Skeletal muscle cell (primary cell): ENCODE measurements at regions not wholly inside any gene's neighbourhood (a gene's known extent, or its start where the extent isn't known, plus 50 kb on each side); places are given as distances from the start of the nearest gene placed in this dataset.
"Not testable (repeated sequence)": the region's sequence is repeated elsewhere in the genome, so short reads cannot be mapped to it uniquely, and the experiment has no call there.

ENCODE experiments used
- DNase-seq: peaks from one replicate; pipeline ENCODE4 v3.0.0-alpha.2; 2010; ENCODE audit warnings: low read depth
- H3K4me3 ChIP-seq: 2 replicates; pipeline ENCODE4 v1.5.1; 2011; ENCODE audit warnings: low read depth, mild to moderate bottlenecking, control low read depth, low read length, moderate library complexity

GRCh38 chr15:81880833-81881232 lies 165.0 kb downstream of the MEX3B start:
- H3K4me3 ChIP-seq: no peak overlapping the region
- DNase-seq: no peak

DNA sequence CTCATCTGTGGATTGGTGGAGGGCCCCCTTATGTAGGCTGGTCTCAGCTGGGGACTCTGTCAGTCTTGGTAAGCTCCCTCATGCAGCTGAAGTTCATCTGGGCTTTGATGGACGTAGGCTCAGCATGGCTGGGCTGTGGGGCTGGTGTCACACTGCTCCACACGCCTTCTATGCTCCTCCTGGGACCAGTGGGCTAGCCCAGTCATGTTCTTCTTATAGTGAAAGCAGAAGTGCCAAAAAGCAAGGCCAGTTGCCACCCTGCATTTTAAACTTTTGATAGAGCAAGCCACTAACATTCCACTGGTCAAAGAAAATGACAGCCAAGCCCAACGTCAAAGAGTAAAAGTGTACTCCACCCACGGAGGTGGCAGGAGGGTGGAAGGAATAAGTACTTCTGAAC lies 165.5 kb downstream of the MEX3B start:
- no peak for DNase-seq
- H3K4me3 ChIP-seq: no peak overlapping the region

- DNase-seq, H3K4me3 ChIP-seq: not testable (repeated sequence)
Measured at GRCh38 chr15:81875717-81876116, 170.1 kb downstream of the MEX3B start.

- not testable (repeated sequence) for H3K4me3 ChIP-seq, DNase-seq
Measured at GRCh38 chr15:81870746-81871106, 175.1 kb downstream of the MEX3B start.

GRCh38 chr15:81870062-81870745 lies 175.6 kb downstream of the MEX3B start:
- not testable (repeated sequence) for DNase-seq

DNA sequence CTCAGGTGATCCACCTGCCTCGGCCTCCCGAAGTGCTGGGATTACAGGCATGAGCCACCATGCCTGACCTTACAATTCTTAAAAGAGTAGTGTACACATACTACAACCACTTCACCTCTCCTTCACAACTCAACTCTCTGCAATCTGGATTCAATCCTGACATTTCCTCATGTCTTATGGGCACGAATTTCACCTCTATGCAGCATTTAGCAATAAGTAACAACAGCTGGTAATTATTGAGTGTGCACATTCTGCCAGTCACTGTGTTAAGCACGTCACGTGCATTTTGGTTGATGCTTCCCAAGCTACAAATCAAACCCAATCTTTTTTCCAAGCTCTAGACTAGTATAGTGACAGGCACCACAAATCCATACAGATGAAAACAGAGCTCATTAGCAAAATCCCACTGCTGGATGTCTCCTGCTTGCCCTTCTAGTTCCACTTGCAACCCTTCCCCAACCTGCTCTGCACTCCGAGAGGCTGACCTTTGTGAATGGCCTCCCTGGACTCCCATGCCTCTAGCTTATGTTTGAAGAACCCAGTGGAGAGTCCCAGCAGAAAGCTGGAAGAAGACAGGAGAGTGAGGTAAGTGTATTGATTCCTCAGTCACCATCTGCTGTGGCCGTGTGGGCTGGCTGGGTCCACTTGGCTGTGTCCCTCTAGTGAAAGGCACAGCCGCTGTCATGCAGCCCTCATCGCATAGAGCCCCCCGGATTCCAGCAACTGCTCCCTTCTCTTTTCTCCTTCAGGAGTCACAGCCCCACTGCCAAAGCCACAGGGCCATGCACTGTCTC lies 176.5 kb downstream of the MEX3B start:
- no peak overlapping the region for H3K4me3 ChIP-seq
- DNase-seq: no peak

More at GRCh38 chr15:81870062-81870745, 175.6 kb downstream of the MEX3B start:
- H3K4me3 ChIP-seq: not testable (repeated sequence)

GRCh38 chr15:81865850-81866537 lies 179.8 kb downstream of the MEX3B start:
- H3K4me3 ChIP-seq: no peak overlapping the region
- no peak for DNase-seq

DNA sequence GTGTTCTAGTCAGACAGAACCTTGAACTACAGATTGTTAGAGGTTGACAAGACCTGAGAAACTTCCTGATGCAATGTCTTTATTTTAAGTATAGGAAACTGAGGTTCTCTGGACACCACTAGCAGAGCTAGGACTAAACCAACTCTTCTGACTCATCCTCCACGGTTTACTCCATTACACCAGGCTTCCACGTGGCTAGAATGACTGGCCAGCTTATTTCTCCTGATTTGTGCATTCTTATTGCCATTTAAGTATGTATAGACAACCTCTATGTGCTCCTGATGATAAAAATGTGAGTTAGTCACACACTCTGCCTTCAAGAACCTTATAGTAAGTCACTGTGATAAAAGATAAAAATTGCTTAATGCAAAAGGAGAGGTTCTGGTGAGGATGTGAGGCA lies 182.7 kb downstream of the MEX3B start:
- H3K4me3 ChIP-seq: no peak overlapping the region
- DNase-seq: peak; percentile 20

DNA sequence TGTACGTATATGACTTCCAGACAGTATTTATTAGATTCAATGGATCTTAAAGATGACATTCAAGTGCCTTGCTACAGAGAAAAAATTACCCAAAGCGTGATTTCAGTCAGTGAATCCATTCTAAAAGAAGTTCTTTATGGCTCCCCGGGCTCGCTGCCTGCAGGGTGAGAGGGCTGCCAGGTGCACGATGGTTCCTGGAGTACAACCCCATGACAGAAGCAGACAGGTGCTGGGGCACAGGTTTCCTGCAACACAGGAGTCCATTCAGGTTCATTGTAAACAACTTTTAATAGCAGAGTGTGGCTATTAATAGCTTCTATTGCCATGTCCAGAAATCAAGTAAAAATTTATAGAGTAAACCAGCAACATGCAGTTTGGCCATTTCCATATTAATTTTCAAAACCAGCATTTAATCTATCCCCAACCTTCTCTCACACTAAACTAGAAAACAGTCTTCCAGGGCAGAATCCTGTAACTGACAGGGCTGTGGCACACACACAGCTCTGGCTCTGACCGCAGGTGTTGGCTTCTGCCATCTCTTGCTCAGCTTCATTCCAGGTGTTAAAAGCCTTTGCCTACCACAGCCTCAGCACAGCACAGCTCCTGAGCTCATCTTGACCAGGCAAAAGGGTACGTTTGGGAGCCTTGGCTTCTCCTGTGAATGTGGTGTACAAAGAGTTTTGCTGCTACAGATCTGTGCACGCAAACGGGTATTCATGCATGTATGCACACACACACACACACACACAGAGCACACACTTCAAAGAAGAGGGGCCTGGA lies 185.9 kb downstream of the MEX3B start:
- no peak overlapping the region for H3K4me3 ChIP-seq
- DNase-seq: no peak

GRCh38 chr15:81858586-81858985 lies 187.2 kb downstream of the MEX3B start:
- DNase-seq: no peak
- no peak overlapping the region for H3K4me3 ChIP-seq

DNA sequence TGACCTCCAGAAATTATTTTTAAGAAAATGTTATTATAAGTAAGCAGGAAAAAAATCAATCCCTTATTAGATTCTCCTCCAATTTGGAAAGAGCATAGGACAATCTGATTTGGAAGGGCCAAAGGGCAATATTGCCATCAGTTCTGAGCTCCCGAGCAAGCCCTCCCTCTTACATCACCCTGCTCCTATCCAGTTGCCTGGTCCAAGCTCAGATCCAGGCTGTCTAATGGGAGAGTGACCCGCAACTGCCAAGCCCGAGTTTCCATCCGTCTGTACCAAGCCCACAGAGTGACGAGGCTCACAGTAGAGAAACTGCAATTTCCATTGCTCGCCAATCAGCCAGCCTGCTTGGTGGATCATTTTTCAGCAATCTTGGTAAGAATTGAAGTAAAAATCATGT lies 187.7 kb downstream of the MEX3B start:
- H3K4me3 ChIP-seq: no peak overlapping the region
- DNase-seq: no peak

DNA sequence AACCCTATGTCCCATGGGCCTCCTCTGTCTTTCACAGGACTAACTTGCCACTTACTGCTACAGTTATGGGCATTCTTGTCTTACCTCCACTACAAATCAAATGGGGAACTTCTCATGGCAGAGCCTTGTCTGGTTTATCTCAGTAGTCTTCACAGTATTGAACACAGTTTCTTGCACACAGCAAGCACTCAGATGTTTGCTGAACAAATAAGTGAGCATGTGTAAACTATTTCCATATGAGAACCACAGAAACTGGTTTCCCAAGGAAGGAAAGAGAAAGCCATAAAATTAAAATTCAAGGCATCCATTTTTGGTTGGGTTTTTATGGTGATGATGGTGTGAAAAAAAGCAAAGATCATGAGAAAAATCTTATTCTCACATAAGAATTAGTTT lies 189.2 kb downstream of the MEX3B start:
- H3K4me3 ChIP-seq: no peak overlapping the region
- no peak for DNase-seq

GRCh38 chr15:81856001-81856633 lies 189.7 kb downstream of the MEX3B start:
- H3K4me3 ChIP-seq: no peak overlapping the region
- DNase-seq: no peak

GRCh38 chr15:81853150-81853748 lies 192.6 kb downstream of the MEX3B start:
- no peak overlapping the region for H3K4me3 ChIP-seq
- no peak for DNase-seq

- DNase-seq: no peak
- H3K4me3 ChIP-seq: no peak overlapping the region
Measured at GRCh38 chr15:81852411-81853149, 193.2 kb downstream of the MEX3B start.

DNA sequence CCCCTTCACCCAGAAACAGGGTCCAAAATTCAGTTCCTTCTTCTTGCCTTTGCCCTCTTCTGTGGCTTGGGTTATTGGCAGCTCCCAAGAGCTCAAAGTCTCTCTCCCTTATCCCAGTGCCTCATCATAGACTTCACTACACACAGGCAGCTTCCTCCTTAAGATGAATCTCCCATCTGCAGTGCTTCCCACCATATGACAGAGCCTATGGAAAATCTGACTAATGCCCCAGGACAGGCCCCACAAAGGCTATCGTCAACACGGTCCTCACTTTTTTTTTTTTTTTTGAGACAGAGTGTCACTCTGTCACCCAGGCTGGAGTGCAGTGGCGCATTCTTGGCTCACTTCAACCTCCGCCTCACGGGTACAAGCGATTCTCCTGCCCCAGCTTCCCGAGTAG lies 194.1 kb downstream of the MEX3B start:
- DNase-seq: no peak
- no peak overlapping the region for H3K4me3 ChIP-seq

DNA sequence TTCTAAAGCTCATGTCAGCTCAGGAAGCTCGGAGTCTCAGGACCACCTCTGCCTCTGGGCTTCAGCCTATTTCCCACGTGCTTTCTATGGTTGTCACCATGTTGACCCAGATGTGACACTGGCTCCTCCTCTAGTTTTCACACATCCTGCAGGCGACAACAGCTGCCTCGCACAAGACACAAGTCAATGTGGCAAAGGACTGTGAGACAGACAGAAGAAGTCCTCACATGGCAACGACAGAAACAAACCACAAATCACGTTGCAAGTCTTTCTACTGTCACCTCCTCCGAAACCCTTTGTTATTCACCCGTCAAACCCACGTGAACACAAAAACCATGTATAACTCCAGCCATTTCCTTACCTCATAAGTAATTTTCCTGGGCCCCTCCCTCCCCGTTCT lies 194.5 kb downstream of the MEX3B start:
- DNase-seq: no peak
- no peak overlapping the region for H3K4me3 ChIP-seq

DNA sequence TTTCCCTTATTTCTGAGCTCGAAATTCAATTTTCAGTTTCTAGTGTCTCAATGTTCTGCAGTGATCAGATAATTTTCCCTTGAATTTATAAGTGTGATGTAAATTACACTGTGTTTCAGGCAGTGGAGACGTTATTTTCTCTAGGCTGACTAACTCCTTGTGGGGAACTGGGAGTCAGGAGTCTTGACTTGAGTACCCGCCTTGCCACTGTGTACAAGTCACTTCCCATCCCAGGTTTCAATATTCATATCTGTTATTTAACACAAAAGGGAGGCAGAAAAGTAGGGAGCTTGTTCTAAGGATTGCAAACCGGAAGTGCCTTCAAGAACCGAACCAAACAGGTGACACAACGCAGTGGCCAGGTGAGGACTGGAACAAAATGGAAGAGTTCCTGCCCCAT lies 196.5 kb downstream of the MEX3B start:
- DNase-seq: no peak

More for the DNA sequence above, 196.5 kb downstream of the MEX3B start:
- no peak overlapping the region for H3K4me3 ChIP-seq
